ENCODE measurements at regions not wholly inside any gene's neighbourhood (a gene's known extent, or its start where the extent isn't known, plus 50 kb on each side); places are given as distances from the start of the nearest gene placed in this dataset.

DNA sequence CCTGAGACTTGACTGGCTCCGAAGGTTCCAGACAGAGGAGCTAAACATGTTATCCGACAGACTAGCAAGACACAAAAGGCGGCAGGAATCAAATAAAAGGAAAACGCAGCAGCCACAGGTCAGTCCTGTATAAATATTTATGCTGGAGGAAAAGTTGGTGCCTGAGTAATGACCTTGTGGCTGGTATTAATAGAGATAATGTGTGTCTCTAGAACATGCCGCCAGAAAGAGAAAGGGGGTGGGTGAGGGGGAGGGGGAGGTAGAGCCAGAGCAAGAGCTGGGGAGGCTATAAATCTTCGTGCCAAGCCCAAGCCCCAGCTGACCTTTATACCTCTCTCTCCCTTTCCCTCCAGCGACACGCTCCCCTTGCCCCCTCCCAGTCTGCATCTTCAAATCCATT is 590.4 kb downstream of the MED13L start:
- H3K27ac Mint-ChIP-seq = no peak overlapping the region
- H3K9me3 Mint-ChIP-seq = peaks cover 0 to 2% (median 0%) of the 10 kb centered on the region in 6 donors
- no peaks in the 10 kb centered on the region for H3K36me3 Mint-ChIP-seq

DNA sequence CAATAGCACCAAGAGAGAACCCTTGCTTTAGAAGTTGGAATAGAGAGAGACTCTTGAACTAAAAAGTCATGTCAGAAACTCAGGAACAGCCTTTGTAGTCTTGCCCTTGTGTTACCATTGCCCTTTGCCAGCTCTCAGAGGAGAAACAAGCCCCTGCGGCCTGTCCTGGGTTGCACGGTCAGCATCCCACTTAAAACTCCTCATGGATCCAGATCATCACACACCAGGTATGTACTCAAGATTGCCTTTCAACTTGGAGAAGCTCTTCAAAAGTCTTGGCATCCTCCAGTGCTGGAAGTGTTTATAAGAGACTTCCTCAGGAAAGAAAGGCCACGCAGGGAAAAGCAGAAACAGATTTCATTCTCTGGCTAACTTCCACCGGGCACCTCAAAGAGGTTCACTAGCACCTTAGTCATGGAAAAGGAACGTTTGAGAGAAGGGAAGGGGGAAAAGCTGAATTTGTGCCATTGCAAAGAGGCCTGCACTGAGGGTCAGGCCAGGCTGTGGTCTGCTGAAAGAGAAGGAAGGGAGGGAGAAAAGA is 594.2 kb downstream of the MED13L start:
- no peak for DNase-seq
- Mint-ChIP-seq H3K36me3 (no peaks in the 10 kb centered on the region), H3K9me3 (no peaks in the 10 kb centered on the region), H3K4me1 (no peaks in the 10 kb centered on the region), H3K27ac (no peak overlapping the region), H3K4me3 (no peak overlapping the region), H3K27me3 (ENCODE audit: low read depth in 3 of 3) (peaks cover 3 to 5% (median 3%) of the 10 kb centered on the region in 3 donors)

More for the DNA sequence above, 590.4 kb downstream of the MED13L start:
- Mint-ChIP-seq H3K4me1 (no peaks in the 10 kb centered on the region), H3K27me3 (ENCODE audit: low read depth in 3 of 3) (peaks cover 1 to 5% (median 3%) of the 10 kb centered on the region in 3 donors), H3K4me3 (no peak overlapping the region)
- no peak for DNase-seq

DNA sequence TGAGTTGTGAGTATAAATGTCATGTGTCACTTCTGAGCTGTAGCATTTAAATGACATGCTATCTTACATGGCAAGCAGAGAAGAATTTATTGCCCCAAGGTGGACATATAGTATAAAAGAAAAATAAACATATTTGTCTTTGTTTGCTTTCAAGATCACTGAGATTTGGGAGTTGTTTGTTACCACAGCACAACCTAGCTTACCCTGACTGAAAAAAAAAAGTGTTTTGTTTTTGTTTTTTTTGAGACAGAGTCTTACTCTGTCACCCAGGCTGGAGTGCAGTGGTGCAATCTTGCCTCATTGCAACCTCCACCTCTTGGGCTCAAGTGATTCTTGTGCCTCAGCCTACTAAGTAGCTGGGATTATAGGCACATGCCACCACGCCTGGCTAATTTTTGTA is 596.5 kb downstream of the MED13L start:
- Mint-ChIP-seq H3K4me1 (no peaks in the 10 kb centered on the region), H3K9me3 (peaks cover 0 to 4% (median 0%) of the 10 kb centered on the region in 6 donors), H3K36me3 (no peaks in the 10 kb centered on the region), H3K4me3 (no peak overlapping the region), H3K27ac (no peak overlapping the region), H3K27me3 (ENCODE audit: low read depth in 3 of 3) (peaks cover 0 to 4% (median 3%) of the 10 kb centered on the region in 3 donors)
- DNase-seq = no peak

DNA sequence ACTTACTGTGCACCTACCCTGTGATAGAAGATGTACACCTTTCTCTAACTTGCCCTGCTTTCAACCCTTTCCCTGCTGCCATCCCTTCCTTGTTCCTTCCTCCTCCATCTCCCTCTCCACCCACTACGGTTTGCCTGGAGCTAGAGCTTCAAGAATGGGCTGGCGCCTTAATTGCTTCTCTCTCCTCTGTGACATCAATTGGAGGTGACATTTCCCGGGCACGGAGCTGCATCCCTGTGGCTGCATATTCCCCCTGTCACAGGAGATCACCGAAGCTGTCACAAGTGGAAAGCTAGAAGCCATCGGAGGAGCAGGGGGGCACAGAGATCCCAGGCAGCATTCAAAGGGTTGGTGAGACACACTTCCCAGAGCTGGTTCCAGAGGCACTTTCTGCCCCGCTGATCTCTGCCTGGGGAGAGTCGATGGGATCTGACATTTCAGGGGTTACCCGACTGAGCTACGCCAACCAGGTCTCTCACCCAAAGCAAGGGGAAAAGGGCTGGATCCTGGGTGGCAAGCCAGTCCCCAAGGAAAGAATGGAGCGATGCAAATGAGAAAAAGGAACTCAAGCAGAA is 604.9 kb downstream of the MED13L start:
- H3K9me3 Mint-ChIP-seq = peaks cover 0 to 12% (median under 1%) of the 10 kb centered on the region in 6 donors
- no peak overlapping the region for H3K27ac Mint-ChIP-seq
- H3K4me1 Mint-ChIP-seq = no peaks in the 10 kb centered on the region
- no peak for DNase-seq
- no peaks in the 10 kb centered on the region for H3K36me3 Mint-ChIP-seq
- peaks cover 0 to 4% (median 4%) of the 10 kb centered on the region in 3 donors for H3K27me3 Mint-ChIP-seq (ENCODE audit: low read depth in 3 of 3)
- H3K4me3 Mint-ChIP-seq = no peak overlapping the region

DNA sequence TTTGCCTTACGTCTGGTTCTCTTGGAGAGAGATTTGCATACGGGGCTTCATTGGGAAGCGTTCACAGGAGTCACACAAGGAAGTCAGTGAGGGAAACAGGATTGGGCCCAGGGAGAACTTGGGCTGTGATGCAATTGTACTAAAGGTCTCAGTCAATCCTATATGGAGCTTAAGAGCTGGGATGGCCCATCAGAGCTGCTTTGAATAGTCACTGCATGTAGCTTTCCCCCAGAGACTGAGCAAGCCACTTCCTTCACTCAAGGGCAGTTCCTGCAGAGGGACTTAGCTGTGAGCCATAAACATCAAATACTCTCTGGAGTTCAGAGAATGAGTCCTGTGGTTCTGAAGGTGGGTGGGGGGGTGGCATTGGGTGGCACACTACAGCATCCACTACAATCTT is 605.4 kb downstream of the MED13L start:
- no peak for DNase-seq
- Mint-ChIP-seq H3K4me1 (no peaks in the 10 kb centered on the region), H3K36me3 (no peaks in the 10 kb centered on the region), H3K9me3 (peaks cover 0 to 12% (median under 1%) of the 10 kb centered on the region in 6 donors), H3K27me3 (ENCODE audit: low read depth in 3 of 3) (peaks cover 0 to 4% (median 4%) of the 10 kb centered on the region in 3 donors), H3K4me3 (no peak overlapping the region), H3K27ac (no peak overlapping the region)

- Mint-ChIP-seq H3K4me1 (no peaks in the 10 kb centered on the region), H3K4me3 (no peak overlapping the region), H3K9me3 (peaks cover 0 to 7% (median under 1%) of the 10 kb centered on the region in 6 donors), H3K36me3 (no peaks in the 10 kb centered on the region), H3K27ac (no peak overlapping the region), H3K27me3 (ENCODE audit: low read depth in 3 of 3) (peaks cover 0 to 3% (median 2%) of the 10 kb centered on the region in 3 donors)
- no peak for DNase-seq
These were observed 606.6 kb downstream of the MED13L start for GRCh38 chr12:115670869-115671268.

- Mint-ChIP-seq H3K27ac (no peak overlapping the region), H3K4me3 (no peak overlapping the region), H3K36me3 (no peaks in the 10 kb centered on the region), H3K27me3 (ENCODE audit: low read depth in 3 of 3) (peaks cover 0 to 2% (median 2%) of the 10 kb centered on the region in 3 donors), H3K4me1 (no peaks in the 10 kb centered on the region), H3K9me3 (peaks cover 0 to 7% (median under 1%) of the 10 kb centered on the region in 6 donors)
- no peak for DNase-seq
These were observed 610.4 kb downstream of the MED13L start for GRCh38 chr12:115667116-115667515.

GRCh38 chr12:115666168-115666567 is 611.3 kb downstream of the MED13L start:
- H3K9me3 Mint-ChIP-seq = peaks cover 0 to 6% (median under 1%) of the 10 kb centered on the region in 6 donors
- H3K36me3 Mint-ChIP-seq = no peaks in the 10 kb centered on the region
- DNase-seq = no peak
- H3K27me3 Mint-ChIP-seq (ENCODE audit: low read depth in 3 of 3) = peaks cover 0 to 2% (median 2%) of the 10 kb centered on the region in 3 donors
- H3K4me1 Mint-ChIP-seq = no peaks in the 10 kb centered on the region
- H3K27ac Mint-ChIP-seq = no peak overlapping the region
- no peak overlapping the region for H3K4me3 Mint-ChIP-seq

GRCh38 chr12:115661112-115661511 is 616.4 kb downstream of the MED13L start:
- H3K36me3 Mint-ChIP-seq = no peaks in the 10 kb centered on the region
- peaks cover 0 to 9% (median 0%) of the 10 kb centered on the region in 6 donors for H3K9me3 Mint-ChIP-seq
- no peak for DNase-seq
- H3K27me3 Mint-ChIP-seq (ENCODE audit: low read depth in 3 of 3) = peaks cover 0 to 3% (median 0%) of the 10 kb centered on the region in 3 donors
- H3K4me3 Mint-ChIP-seq = no peak overlapping the region
- H3K4me1 Mint-ChIP-seq = no peaks in the 10 kb centered on the region
- H3K27ac Mint-ChIP-seq = no peak overlapping the region

GRCh38 chr12:115660211-115660805 is 617.2 kb downstream of the MED13L start:
- Mint-ChIP-seq H3K27ac (no peak overlapping the region), H3K4me1 (no peaks in the 10 kb centered on the region), H3K9me3 (peaks cover 0 to 9% (median 0%) of the 10 kb centered on the region in 6 donors), H3K36me3 (no peaks in the 10 kb centered on the region), H3K27me3 (ENCODE audit: low read depth in 3 of 3) (peaks cover 0 to 3% (median 2%) of the 10 kb centered on the region in 3 donors), H3K4me3 (no peak overlapping the region)
- no peak for DNase-seq

DNA sequence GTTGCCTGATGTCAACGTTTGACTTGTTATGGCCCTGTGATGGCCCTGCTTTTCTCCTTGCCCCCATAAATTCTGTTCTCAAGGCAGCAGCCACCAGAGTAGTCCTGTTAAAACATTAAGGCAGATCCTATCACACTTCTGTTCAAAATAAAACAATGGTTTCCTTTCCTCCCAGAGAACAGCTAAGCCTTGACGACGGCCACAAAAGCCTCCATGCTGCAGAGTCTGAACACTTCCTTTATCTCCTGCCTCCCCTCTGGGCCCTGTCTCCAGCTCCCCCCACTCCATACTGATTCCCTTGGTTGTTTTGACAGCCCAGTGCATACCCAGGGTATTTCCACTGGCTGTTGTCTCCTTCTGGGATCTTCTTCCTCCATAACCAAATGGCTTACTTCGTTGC is 618.1 kb downstream of the MED13L start:
- Mint-ChIP-seq H3K36me3 (no peaks in the 10 kb centered on the region), H3K27ac (no peak overlapping the region), H3K4me3 (no peak overlapping the region), H3K4me1 (no peaks in the 10 kb centered on the region), H3K9me3 (peaks cover 0 to 9% (median 0%) of the 10 kb centered on the region in 6 donors), H3K27me3 (ENCODE audit: low read depth in 3 of 3) (peaks cover 0 to 3% (median 2%) of the 10 kb centered on the region in 3 donors)
- DNase-seq = no peak

GRCh38 chr12:115657081-115658013 is 620.1 kb downstream of the MED13L start:
- no peak for DNase-seq
- Mint-ChIP-seq H3K27me3 (ENCODE audit: low read depth in 3 of 3) (peaks cover 0 to 3% (median 2%) of the 10 kb centered on the region in 3 donors), H3K4me3 (no peak overlapping the region), H3K27ac (no peak overlapping the region), H3K4me1 (no peaks in the 10 kb centered on the region), H3K36me3 (no peaks in the 10 kb centered on the region), H3K9me3 (peaks cover 0 to 3% (median 0%) of the 10 kb centered on the region in 6 donors)

GRCh38 chr12:115650026-115650425 is 627.5 kb downstream of the MED13L start:
- H3K4me1 Mint-ChIP-seq = no peaks in the 10 kb centered on the region
- H3K9me3 Mint-ChIP-seq = peaks cover 0 to 10% (median 2%) of the 10 kb centered on the region in 6 donors
- no peaks in the 10 kb centered on the region for H3K36me3 Mint-ChIP-seq
- H3K27ac Mint-ChIP-seq = no peak overlapping the region
- no peak for DNase-seq
- peaks cover 1 to 2% (median 2%) of the 10 kb centered on the region in 3 donors for H3K27me3 Mint-ChIP-seq (ENCODE audit: low read depth in 3 of 3)
- H3K4me3 Mint-ChIP-seq = no peak overlapping the region
